Fibroblast of skin of left biceps (primary cell): ENCODE measurements at regions not wholly inside any gene's neighbourhood (a gene's known extent, or its start where the extent isn't known, plus 50 kb on each side); places are given as distances from the start of the nearest gene placed in this dataset.
A peak's percentile ranks its signal among the peaks of the same experiment; 100 is the strongest.

Source experiments
- DNase-seq, 2 experiments: peaks; one replicate each; pipeline ENCODE4 v3.0.0-alpha.2; 2013; ENCODE audit warnings: low read depth in 2 of 2

GRCh38 chr2:150783015-150783414 lies 295.5 kb upstream of the RND3 start:
- no peak for DNase-seq

GRCh38 chr2:150782613-150783012 lies 295.1 kb upstream of the RND3 start:
- DNase-seq = no peak

GRCh38 chr2:150781142-150781541 lies 293.7 kb upstream of the RND3 start:
- no peak for DNase-seq

- no peak for DNase-seq
These were observed 291.4 kb upstream of the RND3 start for GRCh38 chr2:150778828-150779227.

- no peak for DNase-seq
These were observed 282.0 kb upstream of the RND3 start for GRCh38 chr2:150769421-150769820.

GRCh38 chr2:150767991-150768746 lies 280.7 kb upstream of the RND3 start:
- peak; percentile 5 to 7 for DNase-seq

- no peak for DNase-seq
These were observed 275.1 kb upstream of the RND3 start for GRCh38 chr2:150762571-150762970.

GRCh38 chr2:150759531-150759930 lies 272.1 kb upstream of the RND3 start:
- DNase-seq = no peak

- DNase-seq = no peak
These were observed 271.6 kb upstream of the RND3 start for GRCh38 chr2:150759106-150759505.

- no peak for DNase-seq
These were observed 264.8 kb upstream of the RND3 start for GRCh38 chr2:150752229-150752628.

GRCh38 chr2:150750720-150751119 lies 263.3 kb upstream of the RND3 start:
- no peak for DNase-seq

GRCh38 chr2:150742094-150742493 lies 254.6 kb upstream of the RND3 start:
- no peak for DNase-seq

- no peak for DNase-seq
These were observed 248.5 kb upstream of the RND3 start for GRCh38 chr2:150735894-150736498.

- DNase-seq = no peak
These were observed 245.7 kb upstream of the RND3 start for GRCh38 chr2:150733051-150733618.

GRCh38 chr2:150732491-150732890 lies 245.0 kb upstream of the RND3 start:
- DNase-seq = no peak

GRCh38 chr2:150732064-150732463 lies 244.6 kb upstream of the RND3 start:
- DNase-seq = no peak

GRCh38 chr2:150729495-150729955 lies 242.1 kb upstream of the RND3 start:
- DNase-seq = no peak

- DNase-seq = no peak
These were observed 230.8 kb upstream of the RND3 start for GRCh38 chr2:150718280-150718679.

- no peak for DNase-seq
These were observed 228.7 kb upstream of the RND3 start for GRCh38 chr2:150716186-150716585.

GRCh38 chr2:150715501-150715900 lies 228.0 kb upstream of the RND3 start:
- no peak for DNase-seq

- no peak for DNase-seq
These were observed 223.4 kb upstream of the RND3 start for GRCh38 chr2:150710916-150711315.

- DNase-seq = no peak
These were observed 222.6 kb upstream of the RND3 start for GRCh38 chr2:150710041-150710440.

- DNase-seq = no peak
These were observed 219.1 kb upstream of the RND3 start for GRCh38 chr2:150706561-150706960.
